HG02588 (cell line): ENCODE measurements at regions not wholly inside any gene's neighbourhood (a gene's known extent, or its start where the extent isn't known, plus 50 kb on each side); places are given as distances from the start of the nearest gene placed in this dataset.

Experiments used
- ATAC-seq: cut with Tn5 transposase; IDR thresholded peaks from one replicate; pipeline ENCODE4 v1.9.1; 2021; ENCODE audit warnings: mild to moderate bottlenecking, moderate library complexity; ENCODE audit not compliant: unreplicated experiment

DNA sequence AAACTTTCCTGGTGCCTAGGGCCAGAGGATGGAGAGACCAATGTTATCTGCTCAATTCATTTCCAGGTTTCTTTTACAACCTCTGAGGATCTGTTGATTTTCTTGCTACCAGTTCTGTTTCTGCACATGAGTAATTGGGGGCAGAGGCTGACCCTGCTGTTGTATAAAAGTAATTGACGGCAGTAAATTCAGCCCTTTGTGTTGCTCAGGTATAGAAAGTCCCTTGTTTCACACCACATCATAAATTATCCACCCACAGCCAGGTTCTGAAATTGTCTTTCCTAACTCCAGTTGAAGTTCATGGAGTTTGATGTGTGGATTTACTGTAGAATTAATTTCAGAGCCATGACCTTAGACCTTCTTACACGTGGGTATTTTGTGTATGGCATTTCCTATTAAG is 107.4 kb upstream of the GRIK2 start:
- no peak for ATAC-seq

DNA sequence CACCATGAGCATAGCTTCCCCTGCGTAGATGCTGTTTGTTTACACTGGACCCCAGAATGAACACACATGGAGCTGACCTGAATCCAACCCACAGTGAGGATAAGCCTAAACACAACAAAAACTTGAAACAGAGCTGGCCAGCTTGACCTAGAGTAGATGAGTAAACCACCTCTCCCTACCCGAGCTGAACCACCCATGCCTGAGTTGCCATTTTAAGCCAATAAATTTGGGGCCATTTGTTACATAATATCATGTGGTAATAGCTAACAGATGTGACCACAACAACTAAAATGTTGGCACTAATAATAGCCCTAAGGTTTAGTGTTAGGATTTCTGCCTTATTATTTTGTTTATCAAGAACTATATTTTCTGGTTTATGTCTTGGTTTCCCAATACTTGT is 103.2 kb upstream of the GRIK2 start:
- no peak for ATAC-seq

DNA sequence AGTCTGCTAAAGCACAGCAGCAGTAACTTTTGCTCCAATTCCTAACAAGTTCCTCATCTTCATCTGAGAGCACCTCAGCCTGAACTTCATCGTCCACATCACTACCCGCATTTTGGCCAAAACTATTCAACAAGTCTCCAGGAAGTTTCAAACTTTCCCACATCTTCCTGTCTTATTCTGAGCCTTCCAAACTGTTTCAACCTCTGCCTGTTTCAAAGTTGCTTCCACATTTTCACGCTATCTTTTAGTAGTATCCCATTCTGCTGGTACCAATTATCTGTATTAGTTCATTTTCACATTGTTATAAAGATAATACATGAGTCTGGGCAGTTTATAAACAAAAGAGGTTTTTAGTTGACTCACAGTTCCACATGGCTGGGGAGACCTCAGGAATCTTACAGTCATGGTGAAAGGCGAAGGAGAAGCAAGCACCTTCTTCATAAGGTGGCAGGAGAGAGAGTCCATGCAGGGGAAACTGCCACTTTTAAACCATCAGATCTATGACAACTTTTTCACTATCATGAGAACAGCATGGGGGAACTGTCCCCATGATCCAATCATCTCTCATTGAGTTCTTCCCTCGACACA is 99.4 kb upstream of the GRIK2 start:
- no peak for ATAC-seq

DNA sequence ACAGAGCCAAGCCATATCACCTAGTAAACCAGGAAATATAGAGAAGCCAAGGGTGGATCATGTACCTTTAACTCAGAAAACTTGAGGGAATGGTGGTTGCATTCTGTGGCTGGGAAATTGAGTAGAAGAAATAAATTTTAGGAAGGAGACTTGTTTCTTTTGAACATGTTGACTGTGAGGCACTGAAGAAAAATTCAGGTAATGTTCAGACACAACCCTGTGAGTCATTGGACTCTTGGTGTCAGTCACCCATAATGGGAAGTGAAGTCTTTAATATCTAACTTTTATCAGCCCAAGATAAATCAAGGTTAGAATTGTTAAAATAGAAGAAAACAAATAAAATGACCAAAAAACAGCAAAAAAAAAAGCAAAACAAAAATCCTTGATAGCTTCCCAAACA is 98.8 kb upstream of the GRIK2 start:
- ATAC-seq = no peak

GRCh38 chr6:101296169-101296960 is 97.1 kb upstream of the GRIK2 start:
- ATAC-seq = no peak

- ATAC-seq = no peak
These were observed 90.9 kb upstream of the GRIK2 start for GRCh38 chr6:101302593-101302992.

DNA sequence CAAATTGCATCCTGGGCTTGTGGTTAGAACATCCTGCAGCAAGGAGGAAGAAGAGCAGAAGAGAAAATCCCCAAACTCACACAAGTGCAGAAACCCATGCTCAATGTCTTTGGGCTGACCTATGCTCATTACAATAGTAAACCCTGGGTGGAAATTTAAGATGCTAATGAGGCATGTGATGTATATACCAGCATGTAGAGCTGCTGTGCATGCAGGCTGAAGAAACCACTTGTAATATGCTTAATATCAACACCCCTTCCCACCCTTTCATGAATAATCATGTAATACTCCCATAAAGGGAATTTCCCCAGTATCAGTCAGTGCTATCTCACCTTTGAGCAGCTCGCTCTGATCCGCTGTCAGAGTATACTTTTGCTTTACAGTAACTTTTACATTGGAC is 90.0 kb upstream of the GRIK2 start:
- ATAC-seq = no peak

- no peak for ATAC-seq
These were observed 80.9 kb upstream of the GRIK2 start for GRCh38 chr6:101312652-101313051.

GRCh38 chr6:101322921-101323320 is 70.6 kb upstream of the GRIK2 start:
- ATAC-seq = no peak

DNA sequence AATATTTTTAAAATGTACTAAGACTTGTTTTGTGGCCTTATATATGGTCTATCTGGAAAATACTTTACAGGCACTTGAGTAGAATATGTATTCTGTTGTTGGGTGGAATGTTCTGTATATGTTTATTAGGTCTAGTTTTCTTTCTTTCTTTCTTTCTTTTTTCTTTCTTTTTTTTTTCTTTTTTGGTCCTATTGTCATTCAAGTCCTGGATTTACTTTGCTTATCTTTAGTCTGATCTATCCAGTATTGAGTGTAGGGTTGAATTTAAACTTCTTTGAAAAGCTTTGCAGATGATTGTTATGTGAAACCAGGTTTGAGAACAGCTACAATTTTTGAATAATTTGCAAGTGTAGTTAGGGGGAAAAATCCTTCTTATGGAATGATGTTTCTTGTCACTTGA is 67.1 kb upstream of the GRIK2 start:
- no peak for ATAC-seq

- no peak for ATAC-seq
These were observed 51.6 kb upstream of the GRIK2 start for GRCh38 chr6:101341926-101342325.
